ENCODE measurements at regions not wholly inside any gene's neighbourhood (a gene's known extent, or its start where the extent isn't known, plus 50 kb on each side); places are given as distances from the start of the nearest gene placed in this dataset.

GRCh38 chr14:96626121-96626768 is 124.1 kb downstream of the PAPOLA start:
- TF ChIP-seq, protein P1, sequence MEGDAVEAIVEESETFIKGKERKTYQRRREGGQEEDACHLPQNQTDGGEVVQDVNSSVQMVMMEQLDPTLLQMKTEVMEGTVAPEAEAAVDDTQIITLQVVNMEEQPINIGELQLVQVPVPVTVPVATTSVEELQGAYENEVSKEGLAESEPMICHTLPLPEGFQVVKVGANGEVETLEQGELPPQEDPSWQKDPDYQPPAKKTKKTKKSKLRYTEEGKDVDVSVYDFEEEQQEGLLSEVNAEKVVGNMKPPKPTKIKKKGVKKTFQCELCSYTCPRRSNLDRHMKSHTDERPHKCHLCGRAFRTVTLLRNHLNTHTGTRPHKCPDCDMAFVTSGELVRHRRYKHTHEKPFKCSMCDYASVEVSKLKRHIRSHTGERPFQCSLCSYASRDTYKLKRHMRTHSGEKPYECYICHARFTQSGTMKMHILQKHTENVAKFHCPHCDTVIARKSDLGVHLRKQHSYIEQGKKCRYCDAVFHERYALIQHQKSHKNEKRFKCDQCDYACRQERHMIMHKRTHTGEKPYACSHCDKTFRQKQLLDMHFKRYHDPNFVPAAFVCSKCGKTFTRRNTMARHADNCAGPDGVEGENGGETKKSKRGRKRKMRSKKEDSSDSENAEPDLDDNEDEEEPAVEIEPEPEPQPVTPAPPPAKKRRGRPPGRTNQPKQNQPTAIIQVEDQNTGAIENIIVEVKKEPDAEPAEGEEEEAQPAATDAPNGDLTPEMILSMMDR (IDR thresholded peaks at IDR 0.05), result no peak
- no peak for TF ChIP-seq POLR2AphosphoS5 (IDR thresholded peaks at IDR 0.05)
- no peak for TF ChIP-seq EP300 (IDR thresholded peaks at IDR 0.05)
